Mesendoderm (in vitro differentiated cells): ENCODE measurements at regions not wholly inside any gene's neighbourhood (a gene's known extent, or its start where the extent isn't known, plus 50 kb on each side); places are given as distances from the start of the nearest gene placed in this dataset.

Experiments
- DNase-seq: peaks from one replicate; pipeline ENCODE4 v3.0.0; 2013
- H2AK5ac ChIP-seq: 2 replicates; pipeline ENCODE4 v1.6.1; 2013; ENCODE audit warnings: low read length, inconsistent platforms
- H2BK120ac ChIP-seq: 2 replicates; pipeline ENCODE4 v1.6.1; 2013; ENCODE audit warnings: low read depth, mild to moderate bottlenecking, low read length, moderate library complexity, mixed read lengths
- H2BK15ac ChIP-seq: replicated peaks from 2 replicates; pipeline ENCODE4 v1.6.1; 2013; ENCODE audit warnings: low read depth, mild to moderate bottlenecking, moderate library complexity
- H2BK5ac ChIP-seq: 2 replicates; pipeline ENCODE4 v1.6.1; 2013; ENCODE audit warnings: low read length, inconsistent platforms
- H3K18ac ChIP-seq: 2 replicates; pipeline ENCODE4 v1.6.1; 2013; ENCODE audit warnings: mild to moderate bottlenecking, low read length, mixed read lengths
- H3K23ac ChIP-seq: one replicate; pipeline ENCODE4 v1.6.1; 2013; ENCODE audit warnings: low read length
- H3K27ac ChIP-seq: 2 replicates; pipeline ENCODE4 v1.5.1; 2013; ENCODE audit warnings: low read depth, mild to moderate bottlenecking, inconsistent platforms, low read length, moderate library complexity
- H3K27me3 ChIP-seq: 2 replicates; pipeline ENCODE4 v1.6.1; 2013; ENCODE audit warnings: low read length, control low read depth, mild to moderate bottlenecking, inconsistent platforms; ENCODE audit not compliant: insufficient read depth, poor library complexity
- H3K36me3 ChIP-seq: 2 replicates; pipeline ENCODE4 v1.6.1; 2013; ENCODE audit warnings: low read length, inconsistent platforms; ENCODE audit not compliant: control insufficient read depth, insufficient read depth
- H3K4ac ChIP-seq: one replicate; pipeline ENCODE4 v1.6.1; 2013; ENCODE audit warnings: low read depth, mild to moderate bottlenecking, low read length, moderate library complexity
- H3K4me1 ChIP-seq: 2 replicates; pipeline ENCODE4 v1.6.1; 2013; ENCODE audit warnings: low read depth, low read length, inconsistent platforms; ENCODE audit not compliant: control insufficient read depth
- H3K4me2 ChIP-seq: 2 replicates; pipeline ENCODE4 v1.6.1; 2013; ENCODE audit warnings: low read length
- H3K4me3 ChIP-seq: 2 replicates; pipeline ENCODE4 v1.5.1; 2013; ENCODE audit warnings: mild to moderate bottlenecking, low read length
- H3K56ac ChIP-seq: one replicate; pipeline ENCODE4 v1.6.1; 2013; ENCODE audit warnings: low read length
- H3K79me1 ChIP-seq: 2 replicates; pipeline ENCODE4 v1.6.1; 2013; ENCODE audit warnings: low read length, inconsistent platforms
- H3K79me2 ChIP-seq: 2 replicates; pipeline ENCODE4 v1.6.1; 2013; ENCODE audit warnings: mild to moderate bottlenecking, low read length; ENCODE audit not compliant: control insufficient read depth, insufficient read depth
- H3K9ac ChIP-seq: 2 replicates; pipeline ENCODE4 v1.6.1; 2013; ENCODE audit warnings: low read length, inconsistent platforms
- H4K5ac ChIP-seq: one replicate; pipeline ENCODE4 v1.6.1; 2013; ENCODE audit warnings: low read length
- H4K8ac ChIP-seq: one replicate; pipeline ENCODE4 v1.6.1; 2013; ENCODE audit warnings: low read depth, mild to moderate bottlenecking, control low read depth, low read length, moderate library complexity
- WGBS: extraction: QIAGEN DNeasy Blood & Tissue Kit; methylation state at CpG from one replicate; pipeline ENCODE4 v1.1.7; 2013; ENCODE audit warnings: low lambda C conversion rate, missing lambda C conversion rate; ENCODE audit not compliant: insufficient coverage; ENCODE audit errors: extremely low coverage; 5-methylcytosine and 5-hydroxymethylcytosine counted together

DNA sequence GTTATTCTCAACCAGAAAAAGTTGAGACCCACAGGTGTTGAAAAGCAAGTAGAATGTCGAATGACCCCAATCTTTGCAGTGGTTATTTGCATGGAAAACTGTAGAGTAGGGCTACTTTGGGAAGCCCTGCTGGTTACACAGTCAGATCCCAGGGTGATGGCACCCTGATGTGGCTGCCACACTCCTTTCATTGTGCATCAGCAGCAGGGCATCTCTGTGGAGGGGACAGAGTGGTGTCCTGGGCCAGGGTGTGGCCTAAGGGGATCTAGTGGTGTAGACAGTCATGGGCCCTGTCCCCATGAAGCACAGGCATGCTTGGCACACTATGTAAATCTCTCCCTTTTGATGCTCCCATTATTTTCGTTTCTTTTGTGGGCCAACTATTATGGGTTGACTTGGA lies 199.4 kb upstream of the NAV2 start:
- no peak overlapping the region for H2BK5ac ChIP-seq
- no peak overlapping the region for H2BK120ac ChIP-seq
- no peak overlapping the region for H3K9ac ChIP-seq
- H3K4me2 ChIP-seq: no peak overlapping the region
- WGBS: no CpG with 5 or more reads among the region's 2 CpGs
- no peaks in the 10 kb centered on the region for H3K36me3 ChIP-seq
- H3K4me3 ChIP-seq: no peak overlapping the region
- no peak overlapping the region for H3K56ac ChIP-seq
- no peak overlapping the region for H3K18ac ChIP-seq
- H3K27ac ChIP-seq: no peak overlapping the region
- H4K8ac ChIP-seq: no peak overlapping the region
- no peak overlapping the region for H2AK5ac ChIP-seq
- no peak overlapping the region for H2BK15ac ChIP-seq
- no peaks in the 10 kb centered on the region for H3K79me1 ChIP-seq
- DNase-seq: no peak
- no peaks in the 10 kb centered on the region for H3K27me3 ChIP-seq
- no peak overlapping the region for H4K5ac ChIP-seq
- no peak overlapping the region for H3K4ac ChIP-seq
- H3K4me1 ChIP-seq: no peaks in the 10 kb centered on the region
- H3K79me2 ChIP-seq: no peaks in the 10 kb centered on the region
- no peak overlapping the region for H3K23ac ChIP-seq

DNA sequence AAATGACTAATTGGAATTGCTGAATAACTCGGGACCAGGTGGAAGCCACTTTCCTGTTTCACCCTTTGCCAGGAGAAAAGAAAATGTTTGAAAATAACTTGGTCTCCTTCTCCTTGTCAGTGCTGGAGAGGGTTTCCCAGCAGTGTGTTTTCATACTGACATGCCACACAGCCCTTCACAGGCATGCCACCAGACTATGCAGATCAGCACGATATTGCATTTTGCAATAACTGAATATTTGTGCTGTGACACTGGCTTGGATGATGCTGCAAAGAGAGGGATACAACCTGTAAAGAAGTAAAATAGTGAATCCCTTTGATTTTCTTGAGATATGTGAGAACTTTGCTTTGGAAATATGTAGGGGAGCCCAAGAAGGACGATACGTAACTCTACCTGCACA lies 200.0 kb upstream of the NAV2 start:
- no peak overlapping the region for H3K9ac ChIP-seq
- no peaks in the 10 kb centered on the region for H3K27me3 ChIP-seq
- no peaks in the 10 kb centered on the region for H3K4me1 ChIP-seq
- no peak overlapping the region for H3K23ac ChIP-seq
- no peak overlapping the region for H3K4me2 ChIP-seq
- no peaks in the 10 kb centered on the region for H3K79me2 ChIP-seq
- no peaks in the 10 kb centered on the region for H3K79me1 ChIP-seq
- H2BK5ac ChIP-seq: no peak overlapping the region
- H3K4me3 ChIP-seq: no peak overlapping the region
- H2AK5ac ChIP-seq: no peak overlapping the region
- H3K27ac ChIP-seq: no peak overlapping the region
- no peaks in the 10 kb centered on the region for H3K36me3 ChIP-seq
- H3K18ac ChIP-seq: no peak overlapping the region
- no peak overlapping the region for H2BK120ac ChIP-seq
- no CpG with 5 or more reads among the region's 4 CpGs for WGBS
- no peak overlapping the region for H4K8ac ChIP-seq
- no peak overlapping the region for H2BK15ac ChIP-seq
- no peak overlapping the region for H3K4ac ChIP-seq
- H4K5ac ChIP-seq: no peak overlapping the region
- no peak overlapping the region for H3K56ac ChIP-seq
- DNase-seq: no peak

DNA sequence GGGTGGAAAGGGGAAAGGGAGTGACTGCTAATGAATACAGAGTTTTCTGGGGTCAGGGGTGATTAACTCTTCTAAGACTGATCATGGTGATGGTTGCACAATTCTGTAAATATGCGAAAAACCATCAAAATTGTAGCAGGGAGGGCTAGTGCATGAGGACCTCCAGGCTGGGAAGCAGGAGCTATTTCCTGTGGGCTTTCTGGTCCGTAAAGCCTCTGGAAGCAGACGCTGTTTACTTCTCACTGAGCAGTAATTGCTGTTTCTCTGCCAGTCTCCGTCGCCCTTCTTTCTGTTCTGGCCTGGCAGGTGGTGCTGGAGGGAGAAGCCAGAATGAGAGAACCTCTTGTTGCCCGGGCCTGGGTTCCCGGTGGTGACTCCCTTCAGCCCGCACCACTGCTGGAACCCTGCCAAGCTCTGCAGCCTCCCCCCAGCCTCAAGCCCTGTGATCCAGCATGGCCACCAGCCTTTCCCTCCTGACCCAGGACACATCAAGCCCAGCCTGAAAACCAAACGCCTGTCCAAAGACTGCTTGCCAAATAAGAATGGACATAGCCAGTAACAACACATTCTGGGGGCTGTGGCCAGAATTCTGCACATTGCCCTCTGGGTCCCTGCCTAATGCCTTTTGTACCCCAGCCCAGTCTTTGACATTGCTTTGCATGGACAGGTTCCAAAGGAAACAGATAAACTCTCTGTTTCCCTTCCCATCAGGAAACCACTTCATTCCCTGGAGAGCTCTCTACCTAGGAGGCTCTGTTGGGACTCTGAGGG lies 201.0 kb upstream of the NAV2 start:
- no peaks in the 10 kb centered on the region for H3K36me3 ChIP-seq
- H3K4ac ChIP-seq: no peak overlapping the region
- H2BK5ac ChIP-seq: no peak overlapping the region
- no peak overlapping the region for H2BK15ac ChIP-seq
- no peak overlapping the region for H3K4me2 ChIP-seq
- no peak overlapping the region for H3K27ac ChIP-seq
- H3K23ac ChIP-seq: no peak overlapping the region
- no peaks in the 10 kb centered on the region for H3K79me1 ChIP-seq
- H3K56ac ChIP-seq: no peak overlapping the region
- no CpG with 5 or more reads among the region's 9 CpGs for WGBS
- no peak overlapping the region for H2AK5ac ChIP-seq
- no peak overlapping the region for H3K9ac ChIP-seq
- no peak overlapping the region for H3K18ac ChIP-seq
- H2BK120ac ChIP-seq: no peak overlapping the region
- DNase-seq: no peak
- no peaks in the 10 kb centered on the region for H3K27me3 ChIP-seq
- no peaks in the 10 kb centered on the region for H3K79me2 ChIP-seq
- no peak overlapping the region for H4K5ac ChIP-seq
- H3K4me1 ChIP-seq: no peaks in the 10 kb centered on the region
- no peak overlapping the region for H4K8ac ChIP-seq
- no peak overlapping the region for H3K4me3 ChIP-seq

GRCh38 chr11:19511066-19511412 lies 201.6 kb upstream of the NAV2 start:
- no peak for DNase-seq
- no peaks in the 10 kb centered on the region for H3K27me3 ChIP-seq
- no peak overlapping the region for H3K27ac ChIP-seq
- WGBS: no CpG with 5 or more reads among the region's 1 CpG
- no peak overlapping the region for H2BK15ac ChIP-seq
- no peak overlapping the region for H3K18ac ChIP-seq
- H3K23ac ChIP-seq: no peak overlapping the region
- no peak overlapping the region for H3K4ac ChIP-seq
- no peak overlapping the region for H3K4me2 ChIP-seq
- no peak overlapping the region for H4K5ac ChIP-seq
- no peak overlapping the region for H2AK5ac ChIP-seq
- no peak overlapping the region for H3K9ac ChIP-seq
- no peak overlapping the region for H3K4me3 ChIP-seq
- no peaks in the 10 kb centered on the region for H3K79me1 ChIP-seq
- no peaks in the 10 kb centered on the region for H3K79me2 ChIP-seq
- no peak overlapping the region for H3K56ac ChIP-seq
- H3K4me1 ChIP-seq: no peaks in the 10 kb centered on the region
- H2BK5ac ChIP-seq: no peak overlapping the region
- H3K36me3 ChIP-seq: no peaks in the 10 kb centered on the region
- H2BK120ac ChIP-seq: no peak overlapping the region
- no peak overlapping the region for H4K8ac ChIP-seq

GRCh38 chr11:19510468-19510867 lies 202.2 kb upstream of the NAV2 start:
- H3K4ac ChIP-seq: no peak overlapping the region
- H2BK5ac ChIP-seq: no peak overlapping the region
- H3K4me2 ChIP-seq: no peak overlapping the region
- no peak overlapping the region for H4K8ac ChIP-seq
- no peak overlapping the region for H3K4me3 ChIP-seq
- H3K23ac ChIP-seq: no peak overlapping the region
- H3K27me3 ChIP-seq: no peaks in the 10 kb centered on the region
- no peak overlapping the region for H4K5ac ChIP-seq
- no peaks in the 10 kb centered on the region for H3K79me1 ChIP-seq
- no peaks in the 10 kb centered on the region for H3K36me3 ChIP-seq
- no peak for DNase-seq
- no peak overlapping the region for H3K56ac ChIP-seq
- H3K4me1 ChIP-seq: no peaks in the 10 kb centered on the region
- no peak overlapping the region for H3K9ac ChIP-seq
- H3K27ac ChIP-seq: no peak overlapping the region
- no CpG with 5 or more reads among the region's 8 CpGs for WGBS
- no peak overlapping the region for H2BK15ac ChIP-seq
- no peak overlapping the region for H3K18ac ChIP-seq
- no peak overlapping the region for H2AK5ac ChIP-seq
- H2BK120ac ChIP-seq: no peak overlapping the region
- no peaks in the 10 kb centered on the region for H3K79me2 ChIP-seq

DNA sequence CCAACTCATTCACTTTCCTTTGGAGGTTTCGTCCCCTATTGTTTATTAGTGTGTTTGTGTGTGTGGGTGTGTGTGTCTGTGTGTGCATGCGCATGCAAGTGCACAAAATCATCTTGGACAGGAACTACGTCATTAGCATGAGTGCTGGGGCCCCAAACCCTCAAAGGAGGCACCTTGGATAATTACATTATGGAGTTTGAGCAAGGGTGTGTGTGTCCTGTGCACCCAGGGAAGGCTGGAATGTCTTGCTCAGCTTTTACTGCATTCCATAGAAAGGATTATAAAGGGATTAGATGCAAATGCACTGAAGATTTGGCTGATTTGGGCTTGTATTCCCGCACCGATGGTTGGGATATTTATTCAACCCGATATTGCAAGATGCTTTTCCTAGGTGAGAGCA lies 203.4 kb upstream of the NAV2 start:
- Histone ChIP-seq H4K5ac (no peak overlapping the region), H3K27me3 (no peaks in the 10 kb centered on the region), H3K27ac (no peak overlapping the region), H3K4ac (no peak overlapping the region), H3K18ac (no peak overlapping the region), H4K8ac (no peak overlapping the region), H3K79me2 (no peaks in the 10 kb centered on the region), H2BK5ac (no peak overlapping the region), H3K36me3 (no peaks in the 10 kb centered on the region), H3K79me1 (no peaks in the 10 kb centered on the region), H2BK120ac (no peak overlapping the region), H3K4me1 (no peaks in the 10 kb centered on the region), H3K9ac (no peak overlapping the region), H3K56ac (no peak overlapping the region), H3K4me3 (no peak overlapping the region), H3K4me2 (no peak overlapping the region), H2AK5ac (no peak overlapping the region), H3K23ac (no peak overlapping the region), H2BK15ac (no peak overlapping the region)
- DNase-seq: no peak
- no CpG with 5 or more reads among the region's 6 CpGs for WGBS
